ENCODE measurements at regions not wholly inside any gene's neighbourhood (a gene's known extent, or its start where the extent isn't known, plus 50 kb on each side); places are given as distances from the start of the nearest gene placed in this dataset.

GRCh38 chr2:226580403-226580802, 219.2 kb downstream of the IRS1 start:
- DNase-seq (ENCODE audit: low read depth in 1 of 2, low spot score in 1 of 2) = no peak
- no peak overlapping the region for H3K4me3 ChIP-seq (replicated peaks; ENCODE audit: insufficient read depth, low read length)
- H3K27me3 ChIP-seq (ENCODE audit: insufficient read depth, poor library complexity, severe bottlenecking) = no peaks in the 10 kb centered on the region
- H3K27ac ChIP-seq (replicated peaks) = no peak overlapping the region
- TF ChIP-seq SPI1 (IDR thresholded peaks at IDR 0.05; ENCODE audit: borderline replicate concordance, low read depth) = no peak
- TF ChIP-seq GABPA (IDR thresholded peaks at IDR 0.05; ENCODE audit: low read depth) = no peak
- no peak for TF ChIP-seq CTCF (IDR thresholded peaks at IDR 0.05; ENCODE audit: insufficient read depth, low read length)
- TF ChIP-seq POLR2AphosphoS5 (IDR thresholded peaks at IDR 0.05; ENCODE audit: low read depth) = no peak
- no peak for TF ChIP-seq REST (IDR thresholded peaks at IDR 0.05; ENCODE audit: insufficient replicate concordance, low read depth)

GRCh38 chr2:226579519-226579918, 220.1 kb downstream of the IRS1 start:
- DNase-seq (ENCODE audit: low read depth in 1 of 2, low spot score in 1 of 2) = no peak
- Histone ChIP-seq H3K27ac (replicated peaks) (no peak overlapping the region), H3K27me3 (ENCODE audit: insufficient read depth, poor library complexity, severe bottlenecking) (no peaks in the 10 kb centered on the region), H3K4me3 (replicated peaks; ENCODE audit: insufficient read depth, low read length) (no peak overlapping the region)
- TF ChIP-seq CTCF (IDR thresholded peaks at IDR 0.05; ENCODE audit: insufficient read depth, low read length) = no peak
- TF ChIP-seq SPI1 (IDR thresholded peaks at IDR 0.05; ENCODE audit: borderline replicate concordance, low read depth) = no peak
- no peak for TF ChIP-seq REST (IDR thresholded peaks at IDR 0.05; ENCODE audit: insufficient replicate concordance, low read depth)
- TF ChIP-seq POLR2AphosphoS5 (IDR thresholded peaks at IDR 0.05; ENCODE audit: low read depth) = no peak
- TF ChIP-seq GABPA (IDR thresholded peaks at IDR 0.05; ENCODE audit: low read depth) = no peak

- Histone ChIP-seq H3K27ac (replicated peaks) (no peak overlapping the region), H3K27me3 (ENCODE audit: insufficient read depth, poor library complexity, severe bottlenecking) (no peaks in the 10 kb centered on the region), H3K4me3 (replicated peaks; ENCODE audit: insufficient read depth, low read length) (no peak overlapping the region)
- TF ChIP-seq SPI1 (IDR thresholded peaks at IDR 0.05; ENCODE audit: borderline replicate concordance, low read depth) (no peak), GABPA (IDR thresholded peaks at IDR 0.05; ENCODE audit: low read depth) (no peak), REST (IDR thresholded peaks at IDR 0.05; ENCODE audit: insufficient replicate concordance, low read depth) (no peak), POLR2AphosphoS5 (IDR thresholded peaks at IDR 0.05; ENCODE audit: low read depth) (no peak), CTCF (IDR thresholded peaks at IDR 0.05; ENCODE audit: insufficient read depth, low read length) (no peak)
- DNase-seq (ENCODE audit: low read depth in 1 of 2, low spot score in 1 of 2) = no peak
Observed at GRCh38 chr2:226578879-226579278, 220.7 kb downstream of the IRS1 start.
